ENCODE measurements at regions not wholly inside any gene's neighbourhood (a gene's known extent, or its start where the extent isn't known, plus 50 kb on each side); places are given as distances from the start of the nearest gene placed in this dataset.

- no peak for DNase-seq
Observed at GRCh38 chr13:109357751-109358471, 428.5 kb downstream of the IRS2 start.

DNA sequence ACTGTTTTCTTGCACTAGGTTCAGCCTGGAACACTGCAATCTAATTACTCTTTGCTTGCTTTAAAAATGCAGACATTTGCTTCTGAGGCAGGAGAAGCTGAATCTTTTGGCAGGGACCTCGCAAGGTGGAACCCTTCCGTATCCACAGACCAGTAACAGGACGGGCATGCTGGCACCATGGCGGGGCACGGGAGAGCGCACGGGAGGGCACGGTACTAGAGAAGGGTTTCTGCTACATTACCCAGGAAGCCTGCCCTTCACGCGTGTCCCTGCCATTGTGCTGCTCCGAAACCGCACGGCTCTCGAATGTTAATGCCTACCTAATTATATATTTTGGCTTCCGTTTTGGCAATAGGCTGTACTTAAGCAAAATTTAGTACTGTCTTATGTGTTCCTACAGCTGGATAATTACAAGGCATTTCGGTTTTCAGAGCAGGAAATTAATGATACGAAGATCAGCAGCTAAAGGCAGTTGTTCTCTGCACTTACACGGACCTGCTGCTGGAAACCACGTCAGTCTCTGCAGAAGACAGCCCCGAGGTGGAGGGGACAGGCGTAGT, 430.4 kb downstream of the IRS2 start:
- DNase-seq = no peak

DNA sequence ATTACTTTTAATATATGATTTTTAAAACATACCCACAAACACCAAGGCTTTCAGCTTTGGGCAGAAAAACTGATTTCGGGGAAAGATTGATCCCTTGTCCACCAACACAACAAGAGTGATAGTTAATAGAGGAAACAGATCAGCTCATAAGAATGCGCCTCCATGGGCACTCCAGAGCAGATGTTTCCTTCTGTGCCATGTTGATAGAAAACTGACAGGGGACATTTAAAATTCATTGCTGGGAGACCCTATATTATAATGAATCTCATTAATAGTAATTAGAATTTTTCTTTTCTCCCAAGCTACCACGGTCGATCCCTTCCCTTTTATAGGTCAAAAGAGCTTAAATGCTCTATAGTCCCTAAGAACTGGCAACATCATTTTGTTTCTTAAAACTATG, 431.2 kb downstream of the IRS2 start:
- no peak for DNase-seq

- no peak for DNase-seq
Observed at GRCh38 chr13:109351236-109351635, 435.1 kb downstream of the IRS2 start.

DNA sequence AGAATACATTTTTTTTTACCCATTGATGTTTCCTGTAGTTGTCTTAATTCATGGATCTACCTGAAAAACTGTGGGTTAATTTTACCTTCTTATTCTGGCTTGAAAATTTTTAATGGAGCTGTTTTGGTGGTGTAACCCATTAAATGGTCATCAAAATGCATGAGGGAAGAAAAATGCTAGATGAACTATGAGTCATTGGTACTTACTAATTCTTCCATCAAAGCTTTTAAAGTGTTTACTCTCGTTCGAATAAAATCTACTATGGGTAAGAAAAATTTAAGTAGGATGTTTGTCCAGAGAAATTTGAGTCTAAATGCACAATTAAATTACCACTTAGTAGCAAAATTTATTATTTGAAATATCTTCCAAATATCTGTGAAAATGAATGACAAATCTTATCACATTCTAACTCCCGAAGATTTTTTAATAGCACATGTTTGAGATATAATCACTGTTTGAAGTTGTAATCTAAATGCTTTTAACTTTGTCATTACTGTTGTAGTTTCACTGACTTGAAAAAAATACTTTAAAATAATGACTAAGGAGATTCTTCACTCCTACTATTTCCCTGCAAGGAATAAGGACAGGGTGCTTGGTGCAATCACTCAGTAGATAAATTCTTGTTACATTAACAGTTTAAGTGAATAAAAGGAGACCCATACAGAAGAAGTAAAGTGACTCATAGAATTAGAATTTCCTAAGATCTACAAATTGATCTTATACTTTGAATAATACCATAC, 437.7 kb downstream of the IRS2 start:
- peak in 1 of 2 experiments; percentile 0 for DNase-seq

DNA sequence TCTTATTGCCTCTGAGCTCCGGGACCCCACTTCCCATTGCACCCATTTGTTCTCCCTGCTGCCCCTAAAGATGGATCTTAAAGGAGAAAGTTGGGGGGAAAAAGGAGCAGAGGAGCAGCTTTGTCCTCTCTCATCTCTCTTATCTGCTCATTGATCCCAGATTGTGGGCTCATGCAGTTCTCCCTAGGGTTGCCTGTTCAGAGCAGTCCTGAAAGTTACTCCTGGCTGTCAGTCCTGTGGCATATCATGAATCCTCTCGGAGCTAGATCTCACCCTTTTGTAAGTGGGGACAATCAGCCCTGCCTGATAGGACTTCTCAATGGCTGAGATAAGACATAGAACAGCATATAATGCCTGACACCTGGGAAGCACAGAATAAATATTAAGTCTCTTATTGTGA, 440.3 kb downstream of the IRS2 start:
- DNase-seq = no peak

- no peak for DNase-seq
Observed at GRCh38 chr13:109345433-109345941, 440.9 kb downstream of the IRS2 start.

DNA sequence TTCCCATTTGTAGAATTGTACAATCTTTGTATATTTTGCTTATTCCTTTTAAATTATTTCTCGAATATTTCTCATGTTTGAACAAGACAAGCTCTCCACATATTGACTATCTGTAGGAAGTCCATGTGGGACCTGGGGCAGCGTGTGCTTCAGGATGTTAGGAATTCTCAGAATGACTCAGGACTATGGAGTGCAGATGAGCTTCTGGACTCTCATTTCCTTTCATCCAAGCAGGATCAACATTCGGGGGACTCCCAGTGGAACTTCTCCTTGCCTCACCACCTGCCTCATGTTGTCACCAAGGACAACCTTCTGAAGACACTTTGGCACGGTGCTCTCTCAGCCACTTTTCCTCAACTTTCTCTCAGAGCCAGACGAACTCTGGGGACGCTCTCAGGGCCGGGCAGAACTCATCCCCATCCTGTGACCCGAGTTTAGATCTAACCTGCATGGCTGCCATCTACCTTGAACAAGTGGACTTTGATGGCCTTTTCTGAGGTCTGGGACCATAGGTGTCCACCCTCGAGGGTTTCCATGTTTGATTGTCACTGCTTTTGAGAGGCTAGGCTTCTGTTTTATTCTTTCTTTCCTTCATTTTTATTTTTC, 441.7 kb downstream of the IRS2 start:
- DNase-seq = peak in 1 of 2 experiments; percentile 23

DNA sequence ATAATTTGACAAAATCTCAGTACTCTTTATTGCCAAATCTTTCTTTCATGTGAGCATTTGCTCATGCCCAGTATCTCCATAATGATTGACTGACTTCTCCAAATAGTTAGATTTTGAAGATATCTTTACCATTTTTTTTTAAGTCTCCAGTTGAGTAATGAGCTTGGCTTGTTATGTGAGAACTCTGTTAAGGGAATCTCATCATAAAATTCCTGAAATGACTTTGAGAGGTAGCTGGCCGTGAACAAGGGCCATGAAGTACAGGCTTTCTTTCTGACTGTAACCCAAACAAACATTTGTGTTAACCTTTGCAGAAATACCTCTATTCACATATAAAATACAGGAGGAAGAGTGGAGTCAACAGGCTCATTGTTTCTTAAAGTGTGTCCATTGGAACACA, 449.7 kb downstream of the IRS2 start:
- DNase-seq = peak in 1 of 2 experiments; percentile 32

DNA sequence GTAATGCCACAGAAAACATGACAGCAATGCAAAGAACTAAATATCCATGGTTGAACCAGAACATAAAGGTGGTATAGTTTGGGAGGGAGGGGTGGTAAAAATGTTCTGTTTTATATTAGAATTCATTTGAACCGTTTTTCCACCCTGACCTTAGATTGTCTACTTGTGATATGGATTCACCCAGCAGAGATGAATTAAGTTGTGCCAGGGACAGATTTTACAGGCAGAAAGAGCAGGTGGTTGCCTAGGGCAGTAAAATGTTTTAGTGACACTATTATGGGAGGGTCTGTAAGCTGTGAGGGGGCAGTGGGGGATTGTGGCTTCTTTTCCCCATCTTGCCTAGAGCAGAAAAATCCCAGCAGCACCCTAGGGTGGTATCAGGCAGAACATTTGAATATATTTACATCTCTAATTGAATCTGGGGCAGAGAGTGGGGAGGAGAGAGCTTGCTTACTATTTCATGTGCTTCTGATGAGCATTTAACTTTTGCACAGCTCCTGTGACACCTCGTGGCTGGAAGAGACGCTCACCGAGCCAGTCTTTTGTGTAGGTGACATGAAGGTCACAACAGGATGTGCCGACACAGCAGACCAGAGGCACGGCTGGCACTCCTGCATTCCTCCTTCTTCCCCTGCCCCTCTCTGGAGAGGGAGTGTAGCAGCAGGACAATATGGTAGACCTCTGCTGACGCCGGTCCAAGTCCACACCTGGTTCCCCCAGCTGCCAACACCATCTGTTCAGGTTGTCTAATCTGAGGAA, 452.3 kb downstream of the IRS2 start:
- DNase-seq = no peak

- DNase-seq = no peak
Observed at GRCh38 chr13:109332506-109333499, 453.6 kb downstream of the IRS2 start.

DNA sequence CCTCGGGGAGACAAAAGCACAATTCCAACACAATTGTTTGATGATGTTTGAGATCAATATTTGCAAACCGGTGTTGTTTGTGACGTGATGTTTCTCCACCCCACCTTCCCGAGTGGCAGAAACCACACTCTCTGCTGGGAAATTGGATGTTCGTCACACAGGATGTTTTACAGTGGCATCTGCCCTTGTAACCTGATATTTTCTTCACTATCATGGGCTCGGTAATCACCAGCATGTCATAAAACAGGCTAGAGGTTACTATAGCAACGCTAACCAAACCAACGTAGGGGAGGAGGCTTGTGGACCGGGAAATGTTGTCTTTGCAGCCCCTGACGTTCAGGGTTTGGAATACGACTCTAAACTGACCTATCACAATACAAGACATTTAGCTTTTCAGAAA, 454.5 kb downstream of the IRS2 start:
- no peak for DNase-seq

DNA sequence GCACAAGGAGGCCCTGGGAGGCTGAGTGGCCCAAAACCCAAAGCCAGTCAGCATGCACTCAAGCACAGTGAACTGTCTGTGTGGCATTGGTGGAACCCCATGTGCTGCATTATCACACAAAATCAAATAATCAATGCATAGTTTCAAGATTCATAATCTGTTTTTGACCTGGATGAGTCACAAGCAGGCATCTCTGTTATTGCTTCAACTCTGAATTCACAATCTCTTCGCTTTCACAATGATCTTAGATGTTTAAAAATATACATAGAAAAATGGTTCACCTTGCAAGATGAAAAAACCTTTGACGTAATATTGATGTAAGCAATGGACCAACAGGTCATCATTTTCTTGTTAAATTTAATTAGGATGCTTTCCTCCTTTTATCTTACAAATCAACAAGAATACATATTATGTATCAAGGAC, 455.4 kb downstream of the IRS2 start:
- no peak for DNase-seq

DNA sequence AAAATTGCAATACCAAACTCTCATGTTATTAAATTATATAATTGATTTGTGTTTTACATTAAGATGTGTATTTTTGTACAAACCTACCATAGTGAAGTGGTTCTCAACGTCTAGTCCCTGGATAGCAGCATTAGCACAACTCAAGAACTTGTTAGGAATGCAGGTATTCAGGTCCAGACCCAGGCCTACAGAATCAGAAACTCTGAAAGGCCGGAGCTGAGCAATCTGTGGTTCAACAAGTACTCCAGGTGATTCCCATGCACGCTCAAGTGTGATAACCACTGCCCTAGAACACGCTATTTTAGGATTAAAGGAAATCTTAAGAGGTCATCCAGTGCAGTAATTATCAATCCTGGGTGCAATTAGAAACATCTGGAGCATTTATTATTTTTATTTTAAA, 456.3 kb downstream of the IRS2 start:
- DNase-seq = no peak

- DNase-seq = no peak
Observed at GRCh38 chr13:109329175-109329574, 457.2 kb downstream of the IRS2 start.

DNA sequence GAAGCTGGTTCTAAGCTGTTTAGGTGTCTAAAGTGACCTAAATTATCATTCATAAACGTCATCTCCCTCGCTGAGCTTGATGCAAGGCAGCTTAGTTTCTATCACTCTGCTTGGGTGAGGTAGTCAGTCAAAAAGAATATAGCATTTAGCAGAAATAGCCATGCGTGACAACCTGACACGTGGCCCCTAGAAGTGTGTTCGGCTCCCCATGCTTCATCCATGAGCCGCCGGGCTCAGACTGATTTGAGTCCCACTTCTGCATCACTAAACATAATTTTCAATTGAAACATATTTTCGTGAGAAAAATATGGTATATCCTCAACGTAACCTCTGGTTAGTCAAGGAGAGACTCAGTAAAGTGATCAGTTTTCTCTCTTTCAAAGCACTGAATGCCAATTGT, 459.8 kb downstream of the IRS2 start:
- DNase-seq = no peak

- DNase-seq = no peak
Observed at GRCh38 chr13:109323338-109323737, 463.0 kb downstream of the IRS2 start.

- no peak for DNase-seq
Observed at GRCh38 chr13:109318945-109319590, 467.3 kb downstream of the IRS2 start.

GRCh38 chr13:109315481-109315880, 470.9 kb downstream of the IRS2 start:
- no peak for DNase-seq

DNA sequence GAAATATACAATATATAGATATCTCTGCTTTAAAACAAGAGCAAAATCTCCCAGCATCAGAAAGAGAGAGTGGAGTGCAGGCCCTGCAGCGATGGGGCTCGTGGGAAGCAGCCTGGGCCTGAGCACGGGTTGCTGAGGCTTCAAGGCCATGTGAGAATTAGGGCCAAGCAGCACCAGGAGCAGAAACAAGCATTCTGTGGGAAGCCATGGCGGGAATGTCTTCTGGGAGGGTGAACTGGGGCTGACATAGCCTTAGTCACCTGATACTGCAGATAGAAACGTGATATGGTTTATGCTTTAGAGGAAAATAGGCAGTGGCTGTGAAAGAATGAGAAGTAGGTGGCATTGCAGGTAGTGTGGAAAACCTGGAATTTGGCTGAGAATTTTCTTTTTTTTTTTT, 472.3 kb downstream of the IRS2 start:
- DNase-seq = no peak

GRCh38 chr13:109312399-109312798, 474.0 kb downstream of the IRS2 start:
- DNase-seq = no peak

Measured in SW 1271 (cell line).